ENCODE measurements at regions not wholly inside any gene's neighbourhood (a gene's known extent, or its start where the extent isn't known, plus 50 kb on each side); places are given as distances from the start of the nearest gene placed in this dataset.

GRCh38 chr1:55955016-55955621 is 624.2 kb downstream of the PLPP3 start:
- TF ChIP-seq CTCF (IDR thresholded peaks at IDR 0.05): no peak
- Mint-ChIP-seq H3K27me3 (ENCODE audit: low read depth in 3 of 3) (peaks cover 0 to 2% (median 0%) of the 10 kb centered on the region in 3 donors), H3K9me3 (peaks cover 0 to 10% (median 3%) of the 10 kb centered on the region in 7 donors), H3K4me3 (no peak overlapping the region), H3K36me3 (no peaks in the 10 kb centered on the region), H3K27ac (no peak overlapping the region), H3K4me1 (no peaks in the 10 kb centered on the region)
- Histone ChIP-seq H2AFZ (ENCODE audit: insufficient read depth, low read depth, low read length, poor library complexity, severe bottlenecking) (no peak overlapping the region), H3K4me2 (replicated peaks; ENCODE audit: extremely low read depth, low read length, poor library complexity, severe bottlenecking) (no peak overlapping the region), H3K9me3 (replicated peaks in 1 of 2; ENCODE audit: control insufficient read depth in 1 of 2, insufficient read depth in 1 of 2, low read length in 2 of 2) (peaks cover 0 to 3% of the 10 kb centered on the region in 2 donors), H3K4me3 (replicated peaks in 1 of 3; ENCODE audit: low read depth in 2 of 3, low read length in 3 of 3) (no peak overlapping the region), H3K27me3 (ENCODE audit: control insufficient read depth in 2 of 2, insufficient read depth in 2 of 2, low read length in 2 of 2) (no peaks in the 10 kb centered on the region), H3K4me1 (ENCODE audit: control insufficient read depth in 1 of 2, insufficient read depth in 2 of 2, low read length in 2 of 2) (no peaks in the 10 kb centered on the region), H4K20me1 (ENCODE audit: insufficient read depth, low read length) (no peaks in the 10 kb centered on the region), H3K27ac (ENCODE audit: low read depth in 1 of 2, low read length in 2 of 2) (no peak overlapping the region), H3K79me2 (ENCODE audit: insufficient read depth, low read length) (no peaks in the 10 kb centered on the region), H3K36me3 (replicated peaks in 1 of 2; ENCODE audit: control insufficient read depth in 1 of 2, insufficient read depth in 2 of 2, low read length in 2 of 2) (no peaks in the 10 kb centered on the region), H3K9ac (ENCODE audit: insufficient read depth, low read length, poor library complexity, severe bottlenecking) (no peak overlapping the region)
- WGBS (ENCODE audit: insufficient coverage): 96% methylated on average over 10 of the region's 12 CpGs
- intact Hi-C loops (cut with micrococcal nuclease): no loop called here
- no peak for DNase-seq

GRCh38 chr1:55951291-55951690 is 628.1 kb downstream of the PLPP3 start:
- Mint-ChIP-seq H3K4me1 (no peaks in the 10 kb centered on the region), H3K4me3 (no peak overlapping the region), H3K36me3 (no peaks in the 10 kb centered on the region), H3K9me3 (peaks cover 0 to 10% (median 3%) of the 10 kb centered on the region in 7 donors), H3K27ac (no peak overlapping the region), H3K27me3 (ENCODE audit: low read depth in 3 of 3) (peaks cover 0 to 2% (median 0%) of the 10 kb centered on the region in 3 donors)
- no peaks in the 10 kb centered on the region for H4K20me1 ChIP-seq (ENCODE audit: insufficient read depth, low read length)
- no peaks in the 10 kb centered on the region for H3K79me2 ChIP-seq (ENCODE audit: insufficient read depth, low read length)
- H3K27ac ChIP-seq (ENCODE audit: low read depth in 1 of 2, low read length in 2 of 2): no peak overlapping the region
- intact Hi-C loops (cut with micrococcal nuclease): no loop called here
- no peaks in the 10 kb centered on the region for H3K4me1 ChIP-seq (ENCODE audit: control insufficient read depth in 1 of 2, insufficient read depth in 2 of 2, low read length in 2 of 2)
- no peak for TF ChIP-seq CTCF (IDR thresholded peaks at IDR 0.05)
- no peak overlapping the region for H3K9ac ChIP-seq (ENCODE audit: insufficient read depth, low read length, poor library complexity, severe bottlenecking)
- no peak for DNase-seq
- no peak overlapping the region for H2AFZ ChIP-seq (ENCODE audit: insufficient read depth, low read depth, low read length, poor library complexity, severe bottlenecking)
- no peaks in the 10 kb centered on the region for H3K27me3 ChIP-seq (ENCODE audit: control insufficient read depth in 2 of 2, insufficient read depth in 2 of 2, low read length in 2 of 2)
- H3K9me3 ChIP-seq (replicated peaks in 1 of 2; ENCODE audit: control insufficient read depth in 1 of 2, insufficient read depth in 1 of 2, low read length in 2 of 2): peaks cover 0 to 3% of the 10 kb centered on the region in 2 donors
- H3K36me3 ChIP-seq (replicated peaks in 1 of 2; ENCODE audit: control insufficient read depth in 1 of 2, insufficient read depth in 2 of 2, low read length in 2 of 2): no peaks in the 10 kb centered on the region
- no peak overlapping the region for H3K4me3 ChIP-seq (replicated peaks in 1 of 3; ENCODE audit: low read depth in 2 of 3, low read length in 3 of 3)
- 71% methylated on average over 1 of the region's 3 CpGs for WGBS (ENCODE audit: insufficient coverage)
- H3K4me2 ChIP-seq (replicated peaks; ENCODE audit: extremely low read depth, low read length, poor library complexity, severe bottlenecking): no peak overlapping the region

All from CD14-positive monocyte (primary cell).